ENCODE measurements at regions not wholly inside any gene's neighbourhood (a gene's known extent, or its start where the extent isn't known, plus 50 kb on each side); places are given as distances from the start of the nearest gene placed in this dataset.

DNA sequence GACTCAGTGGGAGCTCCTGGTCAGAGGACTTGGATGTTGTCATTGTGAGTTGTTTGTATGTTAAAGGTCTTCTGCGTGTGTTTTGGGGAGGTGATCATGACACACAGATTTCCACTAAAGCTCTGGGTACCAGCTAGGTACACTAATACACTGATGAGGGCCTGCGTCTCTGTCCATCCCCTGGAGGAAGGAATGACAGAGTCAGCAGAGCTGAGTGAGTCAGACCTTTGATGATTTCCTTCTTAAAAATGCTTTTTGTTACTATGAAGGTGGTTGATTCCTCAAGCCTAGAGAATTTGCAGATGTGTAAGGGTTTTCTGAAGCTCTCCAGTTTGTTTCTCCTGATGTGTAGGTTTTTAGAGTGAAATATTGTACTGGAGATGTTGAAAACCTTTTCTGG is 424.1 kb upstream of the TPM1 start:
- H3K27me3 Mint-ChIP-seq (ENCODE audit: low read depth), result no peaks in the 10 kb centered on the region
- H3K9me3 Mint-ChIP-seq (ENCODE audit: low read depth), result no peaks in the 10 kb centered on the region
- no peak for DNase-seq (ENCODE audit: low spot score)
- TF ChIP-seq, protein P1, sequence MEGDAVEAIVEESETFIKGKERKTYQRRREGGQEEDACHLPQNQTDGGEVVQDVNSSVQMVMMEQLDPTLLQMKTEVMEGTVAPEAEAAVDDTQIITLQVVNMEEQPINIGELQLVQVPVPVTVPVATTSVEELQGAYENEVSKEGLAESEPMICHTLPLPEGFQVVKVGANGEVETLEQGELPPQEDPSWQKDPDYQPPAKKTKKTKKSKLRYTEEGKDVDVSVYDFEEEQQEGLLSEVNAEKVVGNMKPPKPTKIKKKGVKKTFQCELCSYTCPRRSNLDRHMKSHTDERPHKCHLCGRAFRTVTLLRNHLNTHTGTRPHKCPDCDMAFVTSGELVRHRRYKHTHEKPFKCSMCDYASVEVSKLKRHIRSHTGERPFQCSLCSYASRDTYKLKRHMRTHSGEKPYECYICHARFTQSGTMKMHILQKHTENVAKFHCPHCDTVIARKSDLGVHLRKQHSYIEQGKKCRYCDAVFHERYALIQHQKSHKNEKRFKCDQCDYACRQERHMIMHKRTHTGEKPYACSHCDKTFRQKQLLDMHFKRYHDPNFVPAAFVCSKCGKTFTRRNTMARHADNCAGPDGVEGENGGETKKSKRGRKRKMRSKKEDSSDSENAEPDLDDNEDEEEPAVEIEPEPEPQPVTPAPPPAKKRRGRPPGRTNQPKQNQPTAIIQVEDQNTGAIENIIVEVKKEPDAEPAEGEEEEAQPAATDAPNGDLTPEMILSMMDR (IDR thresholded peaks at IDR 0.05), result peak; percentile 70
- H3K36me3 Mint-ChIP-seq (ENCODE audit: low read depth), result peaks cover 2% of the 10 kb centered on the region
- no peak overlapping the region for H3K27ac Mint-ChIP-seq (ENCODE audit: unreplicated experiment)
- no peak overlapping the region for H3K4me3 Mint-ChIP-seq (ENCODE audit: unreplicated experiment)
- peaks cover 22% of the 10 kb centered on the region for H3K4me1 Mint-ChIP-seq (ENCODE audit: low read depth)

DNA sequence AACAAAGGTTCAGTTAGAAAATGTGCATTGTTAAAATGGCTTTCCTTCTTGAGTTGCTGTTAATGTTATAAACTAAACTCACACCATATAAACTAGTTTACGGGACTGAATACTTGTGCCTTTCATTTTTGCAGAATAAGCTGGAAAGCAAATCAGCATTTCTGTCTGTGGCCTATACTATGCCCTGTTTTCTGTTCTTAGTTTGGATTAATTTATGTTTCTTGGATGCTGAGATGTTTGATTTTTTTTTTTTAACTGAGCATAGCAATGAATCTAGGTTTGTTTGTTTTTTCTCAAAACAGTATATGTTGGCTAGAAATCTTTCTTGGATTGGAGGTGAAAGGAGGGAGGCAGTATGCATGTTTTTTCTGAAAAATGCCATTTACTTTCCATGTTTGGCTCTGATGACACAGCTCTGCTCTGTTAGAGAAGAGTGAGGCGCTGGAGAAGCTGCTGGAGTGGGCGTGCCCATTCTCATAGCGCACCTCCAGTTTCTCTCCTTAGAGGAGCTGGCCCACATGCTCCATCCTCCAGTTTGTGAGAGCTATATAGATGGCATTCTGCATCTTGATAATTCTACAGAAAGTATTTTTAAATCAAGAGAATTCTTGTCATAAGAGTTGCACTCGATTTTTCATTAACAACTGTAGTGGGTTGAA is 423.6 kb upstream of the TPM1 start:
- H3K4me3 Mint-ChIP-seq (ENCODE audit: unreplicated experiment), result no peak overlapping the region
- no peaks in the 10 kb centered on the region for H3K9me3 Mint-ChIP-seq (ENCODE audit: low read depth)
- TF ChIP-seq, protein P1 (IDR thresholded peaks at IDR 0.05), result no peak
- no peak for DNase-seq (ENCODE audit: low spot score)
- peaks cover 2% of the 10 kb centered on the region for H3K36me3 Mint-ChIP-seq (ENCODE audit: low read depth)
- no peaks in the 10 kb centered on the region for H3K27me3 Mint-ChIP-seq (ENCODE audit: low read depth)
- no peak overlapping the region for H3K27ac Mint-ChIP-seq (ENCODE audit: unreplicated experiment)
- H3K4me1 Mint-ChIP-seq (ENCODE audit: low read depth), result peaks cover 22% of the 10 kb centered on the region

DNA sequence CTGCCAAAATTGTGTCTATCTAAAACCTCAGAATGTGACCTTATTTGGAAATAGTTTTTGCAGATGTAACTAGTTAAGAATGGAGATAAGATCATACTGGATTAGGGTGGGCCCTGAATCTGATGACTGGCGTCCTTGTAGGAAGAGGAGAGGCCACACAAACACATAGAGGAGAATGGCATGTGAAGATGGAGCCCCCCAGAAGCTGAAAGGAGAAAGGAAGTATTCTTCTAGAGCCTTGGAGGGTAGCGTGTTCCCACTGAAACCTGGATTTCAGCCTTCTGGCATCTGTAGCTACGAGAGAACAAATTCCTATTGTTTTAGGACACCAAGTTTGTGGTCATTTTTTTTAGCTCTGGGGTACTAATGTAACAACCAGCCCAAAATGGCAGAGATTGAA is 423.0 kb upstream of the TPM1 start:
- Mint-ChIP-seq H3K27ac (ENCODE audit: unreplicated experiment) (no peak overlapping the region), H3K27me3 (ENCODE audit: low read depth) (no peaks in the 10 kb centered on the region), H3K4me3 (ENCODE audit: unreplicated experiment) (no peak overlapping the region), H3K4me1 (ENCODE audit: low read depth) (peaks cover 23% of the 10 kb centered on the region), H3K9me3 (ENCODE audit: low read depth) (no peaks in the 10 kb centered on the region), H3K36me3 (ENCODE audit: low read depth) (peaks cover 2% of the 10 kb centered on the region)
- TF ChIP-seq, protein P1 (IDR thresholded peaks at IDR 0.05), result no peak
- no peak for DNase-seq (ENCODE audit: low spot score)

DNA sequence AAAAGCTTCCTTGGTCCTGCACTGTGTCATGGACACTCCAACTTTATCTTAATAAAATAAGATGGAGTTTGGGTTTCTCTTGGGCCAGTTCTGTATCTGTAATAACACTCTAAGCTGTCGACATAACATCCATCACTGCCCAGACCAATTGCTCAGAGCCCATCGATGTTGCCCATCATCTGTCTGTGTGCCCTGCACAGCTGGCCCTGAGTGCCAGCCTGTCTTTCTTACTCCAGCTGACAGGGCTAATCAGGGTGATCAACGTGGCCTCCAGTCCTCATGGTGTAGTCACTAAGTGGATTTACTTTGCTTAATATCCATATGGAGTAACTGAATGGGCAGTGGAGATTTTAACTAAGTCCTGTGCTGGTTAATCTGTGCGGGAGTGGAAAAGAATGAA is 419.8 kb upstream of the TPM1 start:
- Mint-ChIP-seq H3K4me3 (ENCODE audit: unreplicated experiment) (no peak overlapping the region), H3K27ac (ENCODE audit: unreplicated experiment) (no peak overlapping the region), H3K27me3 (ENCODE audit: low read depth) (no peaks in the 10 kb centered on the region), H3K9me3 (ENCODE audit: low read depth) (no peaks in the 10 kb centered on the region), H3K36me3 (ENCODE audit: low read depth) (peaks cover 2% of the 10 kb centered on the region), H3K4me1 (ENCODE audit: low read depth) (peaks cover 31% of the 10 kb centered on the region)
- TF ChIP-seq, protein P1 (IDR thresholded peaks at IDR 0.05), result no peak
- DNase-seq (ENCODE audit: low spot score), result no peak

DNA sequence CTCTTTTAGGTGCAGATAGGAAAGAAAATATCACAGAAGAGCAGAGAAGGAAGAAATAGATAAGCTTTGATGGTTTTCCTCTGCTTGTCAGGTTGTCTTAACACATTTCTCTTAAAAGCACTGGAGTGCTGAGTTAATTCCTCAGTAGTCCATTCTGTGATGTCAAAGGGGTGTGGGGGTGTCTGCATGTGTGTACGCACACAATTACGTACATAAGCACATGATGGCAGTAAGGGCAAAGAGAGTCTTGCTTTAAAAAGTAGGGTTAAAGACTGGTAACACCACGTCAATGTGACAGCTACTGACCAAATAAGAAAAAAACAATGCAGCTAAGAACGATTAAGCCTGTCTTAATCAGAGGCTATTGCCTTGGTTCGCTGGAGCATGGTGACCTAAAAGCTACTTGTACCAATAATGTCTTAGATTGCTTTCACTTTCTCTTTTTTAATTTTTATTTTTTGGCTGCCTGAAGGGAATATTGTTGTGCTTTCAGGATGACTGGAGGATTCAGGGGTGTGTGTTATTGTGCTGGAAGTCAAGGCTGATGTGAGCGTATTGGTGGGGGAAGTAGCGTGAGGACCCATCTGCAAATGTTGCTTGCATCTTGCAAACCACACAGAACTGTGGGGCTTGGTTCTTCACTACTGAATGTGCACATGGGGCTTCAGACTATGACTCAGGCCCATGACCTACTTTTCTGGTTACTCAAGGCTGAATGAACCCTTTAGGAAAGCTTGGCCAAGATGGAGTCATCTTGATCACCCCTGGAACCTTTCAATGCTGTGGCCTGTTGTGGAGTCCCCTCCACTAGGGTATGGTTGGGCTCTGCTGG is 417.8 kb upstream of the TPM1 start:
- no peaks in the 10 kb centered on the region for H3K27me3 Mint-ChIP-seq (ENCODE audit: low read depth)
- peaks cover 2% of the 10 kb centered on the region for H3K36me3 Mint-ChIP-seq (ENCODE audit: low read depth)
- TF ChIP-seq, protein P1 (IDR thresholded peaks at IDR 0.05), result no peak
- peaks cover 13% of the 10 kb centered on the region for H3K4me1 Mint-ChIP-seq (ENCODE audit: low read depth)
- DNase-seq (ENCODE audit: low spot score), result no peak
- H3K27ac Mint-ChIP-seq (ENCODE audit: unreplicated experiment), result no peak overlapping the region
- no peak overlapping the region for H3K4me3 Mint-ChIP-seq (ENCODE audit: unreplicated experiment)
- H3K9me3 Mint-ChIP-seq (ENCODE audit: low read depth), result no peaks in the 10 kb centered on the region

Measured in chondrocyte (in vitro differentiated cells).